Adrenal gland (tissue), 9 donors: ENCODE measurements at regions not wholly inside any gene's neighbourhood (a gene's known extent, or its start where the extent isn't known, plus 50 kb on each side); places are given as distances from the start of the nearest gene placed in this dataset.

Experiments used
- DNase-seq, 7 donors: peaks; one replicate each; pipeline ENCODE4 v3.0.0-alpha.2; 2019 to 2020
- H3K27ac ChIP-seq, 5 donors: fragments of 200-600 bp; sonication (generic) in 4 of 5; 1 replicate in 3 of 5; 2 replicates in 2 of 5; pipeline versions ENCODE4 v1.5.1 to v1.8.0; 2016 to 2020; ENCODE audit warnings: mild to moderate bottlenecking in 1 of 5
- H3K27me3 ChIP-seq: fragments of 200-600 bp; 2 replicates; pipeline ENCODE4 v1.8.0; 2021
- H3K36me3 ChIP-seq, 2 donors: fragments of 200-600 bp; replicated peaks in 1 of 2; 1 replicate in 1 of 2; 2 replicates in 1 of 2; pipeline versions ENCODE4 v1.5.1 to v1.8.0; 2018 to 2022
- H3K4me1 ChIP-seq, 2 donors: fragments of 200-600 bp; replicated peaks in 1 of 2; 1 replicate in 1 of 2; 2 replicates in 1 of 2; pipeline versions ENCODE4 v1.5.1 to v1.8.0; 2018 to 2021
- H3K4me3 ChIP-seq, 4 donors: fragments of 200-600 bp; sonication (generic) in 3 of 4; one replicate each; pipeline ENCODE4 v1.5.1; 2016 to 2018
- H3K9me3 ChIP-seq, 3 donors: fragments of 200-600 bp; sonication (generic) in 1 of 3; replicated peaks in 1 of 3; 1 replicate in 2 of 3; 2 replicates in 1 of 3; pipeline versions ENCODE4 v1.5.1 to v1.8.0; 2016 to 2021
- POLR2A ChIP-seq, 2 donors: fragments of 450-650 bp; IDR thresholded peaks; one replicate each; pipeline ENCODE4 v1.6.1; 2017; ENCODE audit warnings: antibody characterized with exemption in 2 of 2, mild to moderate bottlenecking in 2 of 2, moderate library complexity in 1 of 2
- WGBS, 4 donors: extraction: QIAGEN DNeasy Blood & Tissue Kit in 2 of 4; methylation state at CpG; one replicate each; pipeline versions ENCODE4 v1.1.5 to v1.1.7; 2013 to 2017; 5-methylcytosine and 5-hydroxymethylcytosine counted together
- intact Hi-C, 2 donors: fragments of 100-400 bp; cut with DNase I; formaldehyde crosslinking; loops; one replicate each; pipeline versions ENCODE4 v1.14.1 to v1.15.0; 2022 to 2023
- TF ChIP-seq, protein P1 (sequence below), 6 experiments: fragments of 450-650 bp in 4 of 6; fragments of 200-600 bp in 2 of 6; sonication (generic) in 1 of 6; IDR thresholded peaks; 1 replicate in 5 of 6; 2 replicates in 1 of 6; pipeline versions ENCODE4 v1.5.1 to v1.8.0; 2016 to 2021; ENCODE audit warnings: antibody characterized with exemption in 6 of 6, mild to moderate bottlenecking in 2 of 6, moderate library complexity in 1 of 6
- donor health status: healthy with polysubstance abuse.
- donor health status: Bipolar disorder and iron deficiency.
- donor health status: DM: yes; HTN: yes; CAD: no.
- donor health status: DM: no; HTN: no; CAD: no.
- donor health status: DM: no; HTN: no; CAD: no.

GRCh38 chr6:24991810-24992467 lies 56.2 kb upstream of the RIPOR2 start:
- Histone ChIP-seq H3K27ac (no peak overlapping the region), H3K36me3 (no peaks in the 10 kb centered on the region), H3K4me3 (no peak overlapping the region), H3K27me3 (no peaks in the 10 kb centered on the region), H3K4me1 (no peaks in the 10 kb centered on the region), H3K9me3 (no peaks in the 10 kb centered on the region)
- 79 to 83% (median 79%) methylated on average over 5 of the region's 5 CpGs for WGBS, 4 donors
- peak; percentile 28 to 73 (median 38) for DNase-seq
- intact Hi-C loops, result loop anchor here (5.0 kb wide), 1 partner anchor 135 kb away; no protein-coding TSS in a partner anchor
- no peak for TF ChIP-seq POLR2A (IDR thresholded peaks at IDR 0.05)
- TF ChIP-seq, protein P1, sequence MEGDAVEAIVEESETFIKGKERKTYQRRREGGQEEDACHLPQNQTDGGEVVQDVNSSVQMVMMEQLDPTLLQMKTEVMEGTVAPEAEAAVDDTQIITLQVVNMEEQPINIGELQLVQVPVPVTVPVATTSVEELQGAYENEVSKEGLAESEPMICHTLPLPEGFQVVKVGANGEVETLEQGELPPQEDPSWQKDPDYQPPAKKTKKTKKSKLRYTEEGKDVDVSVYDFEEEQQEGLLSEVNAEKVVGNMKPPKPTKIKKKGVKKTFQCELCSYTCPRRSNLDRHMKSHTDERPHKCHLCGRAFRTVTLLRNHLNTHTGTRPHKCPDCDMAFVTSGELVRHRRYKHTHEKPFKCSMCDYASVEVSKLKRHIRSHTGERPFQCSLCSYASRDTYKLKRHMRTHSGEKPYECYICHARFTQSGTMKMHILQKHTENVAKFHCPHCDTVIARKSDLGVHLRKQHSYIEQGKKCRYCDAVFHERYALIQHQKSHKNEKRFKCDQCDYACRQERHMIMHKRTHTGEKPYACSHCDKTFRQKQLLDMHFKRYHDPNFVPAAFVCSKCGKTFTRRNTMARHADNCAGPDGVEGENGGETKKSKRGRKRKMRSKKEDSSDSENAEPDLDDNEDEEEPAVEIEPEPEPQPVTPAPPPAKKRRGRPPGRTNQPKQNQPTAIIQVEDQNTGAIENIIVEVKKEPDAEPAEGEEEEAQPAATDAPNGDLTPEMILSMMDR (IDR thresholded peaks at IDR 0.05), result peak; percentile 55 to 74 (median 63)

DNA sequence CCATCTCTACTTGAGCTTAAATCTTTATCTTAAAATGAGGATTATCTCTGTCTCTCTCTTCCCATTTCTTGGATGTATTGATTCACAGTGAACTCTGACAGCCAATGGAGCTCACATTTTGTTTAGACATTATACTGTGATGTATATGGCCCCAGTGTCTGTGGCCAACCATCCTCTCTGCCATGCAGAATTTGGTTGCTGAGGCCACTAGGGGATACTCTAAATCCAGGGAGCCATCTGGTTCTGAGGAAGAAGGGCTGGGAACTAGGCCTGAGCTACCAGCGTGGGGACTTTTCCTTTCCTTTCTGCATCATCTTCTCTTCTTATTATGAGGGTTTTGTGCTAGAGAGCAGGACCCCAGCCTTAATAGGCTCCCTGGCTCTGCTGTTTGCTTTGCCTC lies 59.1 kb upstream of the RIPOR2 start:
- 92 to 100% (median 94%) methylated on average over 1 of the region's 1 CpG for WGBS, 4 donors
- intact Hi-C loops, result loop anchor here (5.0 kb wide), 1 partner anchor 138 kb away; no protein-coding TSS in a partner anchor

DNA sequence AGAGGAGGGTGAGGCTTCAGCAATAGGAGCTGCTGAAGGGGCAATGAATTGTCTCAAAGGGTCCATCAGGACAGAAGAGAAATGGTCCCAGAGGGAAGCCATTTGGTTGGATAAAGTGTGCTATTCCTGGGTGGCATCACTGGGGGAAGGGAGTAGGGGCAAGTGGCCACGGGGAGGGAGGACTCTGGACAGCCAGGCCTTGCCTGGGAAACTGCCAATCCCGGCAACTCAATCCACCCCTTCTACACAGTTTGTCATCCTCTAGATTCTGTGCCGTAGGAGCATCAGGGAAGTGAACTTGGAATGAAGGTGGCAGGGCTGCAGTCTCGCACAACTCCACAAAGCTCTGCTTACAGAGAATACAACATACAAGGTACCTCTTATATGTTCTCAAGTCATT lies 59.5 kb upstream of the RIPOR2 start:
- H3K27me3 ChIP-seq, result no peaks in the 10 kb centered on the region
- H3K4me1 ChIP-seq, result no peaks in the 10 kb centered on the region
- H3K9me3 ChIP-seq, result no peaks in the 10 kb centered on the region
- no peak overlapping the region for H3K4me3 ChIP-seq
- intact Hi-C loops, result no loop called here
- TF ChIP-seq, protein P1 (IDR thresholded peaks at IDR 0.05), result no peak
- TF ChIP-seq POLR2A (IDR thresholded peaks at IDR 0.05), result no peak
- no peaks in the 10 kb centered on the region for H3K36me3 ChIP-seq
- DNase-seq, result no peak
- 87 to 93% (median 88%) methylated on average over 4 of the region's 4 CpGs for WGBS, 4 donors
- H3K27ac ChIP-seq, result no peak overlapping the region

More for the DNA sequence above, 59.1 kb upstream of the RIPOR2 start:
- no peak for DNase-seq
- Histone ChIP-seq H3K27ac (no peak overlapping the region), H3K36me3 (no peaks in the 10 kb centered on the region), H3K9me3 (no peaks in the 10 kb centered on the region), H3K4me3 (no peak overlapping the region), H3K4me1 (no peaks in the 10 kb centered on the region), H3K27me3 (no peaks in the 10 kb centered on the region)
- TF ChIP-seq POLR2A (IDR thresholded peaks at IDR 0.05), result no peak
- TF ChIP-seq, protein P1 (IDR thresholded peaks at IDR 0.05), result no peak

DNA sequence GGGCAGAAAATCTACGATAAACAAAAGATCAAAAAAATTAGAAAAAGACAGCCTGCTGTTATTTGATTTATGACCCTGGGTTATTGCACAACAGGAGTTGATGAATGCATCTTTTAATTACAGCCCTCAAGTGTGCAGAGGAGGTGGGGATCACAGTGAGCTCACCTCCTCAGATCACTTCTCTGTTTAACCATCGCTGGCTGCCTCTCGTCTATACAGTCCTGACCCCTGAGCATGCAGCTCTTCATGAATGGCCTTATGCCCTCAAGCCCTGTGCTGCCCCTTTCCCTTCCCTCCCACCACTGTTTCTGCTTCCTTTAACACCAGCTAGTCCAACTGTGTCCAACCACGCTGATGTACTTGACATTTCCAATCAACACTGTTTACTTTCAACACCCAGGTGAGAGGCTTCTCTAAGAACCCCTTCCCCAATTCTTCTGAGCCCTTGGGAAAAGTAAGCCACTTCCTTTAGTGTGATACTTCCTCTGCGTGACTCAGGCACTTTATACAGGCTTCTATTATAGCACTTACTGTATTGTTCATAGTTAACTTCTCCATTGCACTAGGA lies 60.6 kb upstream of the RIPOR2 start:
- H3K4me3 ChIP-seq, result no peak overlapping the region
- DNase-seq, result no peak
- TF ChIP-seq, protein P1 (IDR thresholded peaks at IDR 0.05), result no peak
- no peak for TF ChIP-seq POLR2A (IDR thresholded peaks at IDR 0.05)
- no peaks in the 10 kb centered on the region for H3K27me3 ChIP-seq
- no peak overlapping the region for H3K27ac ChIP-seq
- H3K36me3 ChIP-seq, result no peaks in the 10 kb centered on the region
- intact Hi-C loops, result no loop called here
- 54 to 73% (median 67%) methylated on average over 5 of the region's 5 CpGs for WGBS, 4 donors
- H3K9me3 ChIP-seq, result no peaks in the 10 kb centered on the region
- H3K4me1 ChIP-seq, result no peaks in the 10 kb centered on the region
